Neural crest cell (in vitro differentiated cells): ENCODE measurements at regions not wholly inside any gene's neighbourhood (a gene's known extent, or its start where the extent isn't known, plus 50 kb on each side); places are given as distances from the start of the nearest gene placed in this dataset.

Experiments used
- DNase-seq: peaks from one replicate; pipeline ENCODE4 v3.0.0; 2021; ENCODE audit warnings: low read depth, mixed read lengths, low spot score
- H3K27ac Mint-ChIP-seq: one replicate; pipeline ENCODE4 v1.8.0; 2021; ENCODE audit warnings: mild to moderate bottlenecking, mixed read lengths; ENCODE audit not compliant: unreplicated experiment
- H3K27me3 Mint-ChIP-seq: 2 replicates; pipeline ENCODE4 v1.8.0; 2021; ENCODE audit warnings: low read depth, mild to moderate bottlenecking, mixed read lengths
- H3K36me3 Mint-ChIP-seq: 2 replicates; pipeline ENCODE4 v1.8.0; 2021; ENCODE audit warnings: low read depth, mild to moderate bottlenecking, mixed read lengths
- H3K4me1 Mint-ChIP-seq: 2 replicates; pipeline ENCODE4 v1.8.0; 2021; ENCODE audit warnings: mixed read lengths
- H3K4me3 Mint-ChIP-seq: one replicate; pipeline ENCODE4 v1.8.0; 2021; ENCODE audit warnings: mild to moderate bottlenecking, mixed read lengths
- H3K9me3 Mint-ChIP-seq: 2 replicates; pipeline ENCODE4 v1.8.0; 2021; ENCODE audit warnings: mixed read lengths
- CTCF ChIP-seq: fragments of 200-600 bp; sonication (generic); conservative IDR thresholded peaks from 2 replicates; pipeline ENCODE4 v1.5.0; 2021; ENCODE audit warnings: antibody characterized with exemption, mild to moderate bottlenecking

- Mint-ChIP-seq H3K27ac (no peak overlapping the region), H3K36me3 (no peaks in the 10 kb centered on the region), H3K4me1 (no peaks in the 10 kb centered on the region), H3K27me3 (no peaks in the 10 kb centered on the region), H3K9me3 (no peaks in the 10 kb centered on the region), H3K4me3 (no peak overlapping the region)
- no peak for DNase-seq
- no peak for TF ChIP-seq CTCF
Observed at GRCh38 chr18:76052227-76052595, 442.8 kb downstream of the ZNF516 start.

- no peaks in the 10 kb centered on the region for H3K9me3 Mint-ChIP-seq
- H3K4me3 Mint-ChIP-seq: no peak overlapping the region
- TF ChIP-seq CTCF: no peak
- no peak overlapping the region for H3K27ac Mint-ChIP-seq
- no peaks in the 10 kb centered on the region for H3K36me3 Mint-ChIP-seq
- H3K27me3 Mint-ChIP-seq: no peaks in the 10 kb centered on the region
- no peak for DNase-seq
- H3K4me1 Mint-ChIP-seq: no peaks in the 10 kb centered on the region
Observed at GRCh38 chr18:76051396-76052226, 443.4 kb downstream of the ZNF516 start.

GRCh38 chr18:76046221-76046620 lies 448.8 kb downstream of the ZNF516 start:
- Mint-ChIP-seq H3K4me1 (no peaks in the 10 kb centered on the region), H3K27ac (no peak overlapping the region), H3K4me3 (no peak overlapping the region), H3K9me3 (no peaks in the 10 kb centered on the region), H3K27me3 (no peaks in the 10 kb centered on the region), H3K36me3 (no peaks in the 10 kb centered on the region)
- no peak for TF ChIP-seq CTCF
- no peak for DNase-seq

- no peak for DNase-seq
- no peaks in the 10 kb centered on the region for H3K36me3 Mint-ChIP-seq
- H3K4me3 Mint-ChIP-seq: no peak overlapping the region
- no peaks in the 10 kb centered on the region for H3K27me3 Mint-ChIP-seq
- no peaks in the 10 kb centered on the region for H3K9me3 Mint-ChIP-seq
- H3K4me1 Mint-ChIP-seq: no peaks in the 10 kb centered on the region
- H3K27ac Mint-ChIP-seq: no peak overlapping the region
- no peak for TF ChIP-seq CTCF
Observed at GRCh38 chr18:76042511-76042910, 452.5 kb downstream of the ZNF516 start.

GRCh38 chr18:76018210-76018609 lies 476.8 kb downstream of the ZNF516 start:
- Mint-ChIP-seq H3K36me3 (peaks cover 5% of the 10 kb centered on the region), H3K27ac (no peak overlapping the region), H3K9me3 (peaks cover 10% of the 10 kb centered on the region), H3K4me3 (no peak overlapping the region), H3K27me3 (no peaks in the 10 kb centered on the region), H3K4me1 (no peaks in the 10 kb centered on the region)
- no peak for DNase-seq
- TF ChIP-seq CTCF: no peak
